Mesothelial cell of epicardium (in vitro differentiated cells): ENCODE measurements at regions not wholly inside any gene's neighbourhood (a gene's known extent, or its start where the extent isn't known, plus 50 kb on each side); places are given as distances from the start of the nearest gene placed in this dataset.

Source experiments
- DNase-seq, 2 experiments: peaks; one replicate each; pipeline ENCODE4 v3.0.0; 2021; ENCODE audit warnings: low spot score in 2 of 2; ENCODE audit not compliant: unreplicated experiment in 2 of 2
- H3K27ac Mint-ChIP-seq: 2 replicates; pipeline ENCODE4 v1.8.0; 2021; ENCODE audit warnings: mixed read lengths
- H3K27me3 Mint-ChIP-seq: 2 replicates; pipeline ENCODE4 v1.8.0; 2021; ENCODE audit warnings: low read depth, mixed read lengths
- H3K36me3 Mint-ChIP-seq: 2 replicates; pipeline ENCODE4 v1.8.0; 2021; ENCODE audit warnings: mixed read lengths
- H3K4me1 Mint-ChIP-seq: 2 replicates; pipeline ENCODE4 v1.8.0; 2021; ENCODE audit warnings: mixed read lengths
- H3K4me3 Mint-ChIP-seq: 2 replicates; pipeline ENCODE4 v1.8.0; 2021; ENCODE audit warnings: mild to moderate bottlenecking, moderate library complexity, mixed read lengths
- H3K9me3 Mint-ChIP-seq: 2 replicates; pipeline ENCODE4 v1.8.0; 2021; ENCODE audit warnings: mixed read lengths
- TF ChIP-seq, protein P1 (sequence below): fragments of 200-600 bp; sonication (generic); IDR thresholded peaks from one replicate; pipeline ENCODE4 v1.5.0; 2021; ENCODE audit warnings: antibody characterized with exemption; ENCODE audit not compliant: unreplicated experiment

DNA sequence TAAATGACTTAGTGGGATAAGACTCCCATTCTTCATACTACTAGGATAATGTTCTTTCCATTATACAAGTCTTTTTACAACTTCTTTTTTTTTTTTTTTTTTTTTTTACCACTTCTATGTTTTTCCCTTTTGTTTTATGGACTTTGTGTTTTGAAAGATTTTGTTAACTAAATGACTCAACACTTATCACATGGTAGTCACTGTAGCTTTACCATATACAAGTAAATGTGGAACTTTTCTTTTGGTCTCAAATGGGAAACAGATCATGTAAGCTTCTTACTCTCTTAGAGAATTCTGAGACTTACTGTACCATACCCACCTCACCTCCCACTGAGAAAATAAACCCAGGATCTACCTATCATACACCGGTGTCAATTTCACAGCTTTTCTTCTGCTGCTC, 590.3 kb upstream of the CDH2 start:
- Mint-ChIP-seq H3K36me3 (no peaks in the 10 kb centered on the region), H3K9me3 (no peaks in the 10 kb centered on the region), H3K27me3 (no peaks in the 10 kb centered on the region), H3K27ac (no peak overlapping the region), H3K4me1 (peaks cover 15% of the 10 kb centered on the region), H3K4me3 (no peak overlapping the region)
- TF ChIP-seq, protein P1, sequence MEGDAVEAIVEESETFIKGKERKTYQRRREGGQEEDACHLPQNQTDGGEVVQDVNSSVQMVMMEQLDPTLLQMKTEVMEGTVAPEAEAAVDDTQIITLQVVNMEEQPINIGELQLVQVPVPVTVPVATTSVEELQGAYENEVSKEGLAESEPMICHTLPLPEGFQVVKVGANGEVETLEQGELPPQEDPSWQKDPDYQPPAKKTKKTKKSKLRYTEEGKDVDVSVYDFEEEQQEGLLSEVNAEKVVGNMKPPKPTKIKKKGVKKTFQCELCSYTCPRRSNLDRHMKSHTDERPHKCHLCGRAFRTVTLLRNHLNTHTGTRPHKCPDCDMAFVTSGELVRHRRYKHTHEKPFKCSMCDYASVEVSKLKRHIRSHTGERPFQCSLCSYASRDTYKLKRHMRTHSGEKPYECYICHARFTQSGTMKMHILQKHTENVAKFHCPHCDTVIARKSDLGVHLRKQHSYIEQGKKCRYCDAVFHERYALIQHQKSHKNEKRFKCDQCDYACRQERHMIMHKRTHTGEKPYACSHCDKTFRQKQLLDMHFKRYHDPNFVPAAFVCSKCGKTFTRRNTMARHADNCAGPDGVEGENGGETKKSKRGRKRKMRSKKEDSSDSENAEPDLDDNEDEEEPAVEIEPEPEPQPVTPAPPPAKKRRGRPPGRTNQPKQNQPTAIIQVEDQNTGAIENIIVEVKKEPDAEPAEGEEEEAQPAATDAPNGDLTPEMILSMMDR, result no peak
- no peak for DNase-seq

DNA sequence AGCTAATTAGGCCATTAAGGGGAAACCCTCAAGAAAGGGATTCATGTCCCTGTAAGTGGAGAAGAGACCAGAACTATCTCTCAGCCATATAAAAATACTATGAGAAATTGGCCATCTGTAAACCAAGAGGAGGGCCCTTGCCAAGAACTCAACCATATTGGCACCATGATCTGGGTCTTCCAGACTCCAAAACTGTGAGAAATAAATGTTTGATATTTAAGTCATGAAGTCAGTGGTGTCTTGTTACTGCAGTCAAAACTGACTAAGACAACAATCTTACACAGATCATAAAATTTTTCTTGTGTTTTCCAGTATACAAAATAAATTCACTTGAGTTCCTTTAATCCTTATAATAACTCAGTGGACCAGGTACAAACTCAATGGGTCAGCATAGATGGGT, 589.8 kb upstream of the CDH2 start:
- peaks cover 15% of the 10 kb centered on the region for H3K4me1 Mint-ChIP-seq
- TF ChIP-seq, protein P1, result no peak
- no peaks in the 10 kb centered on the region for H3K27me3 Mint-ChIP-seq

DNA sequence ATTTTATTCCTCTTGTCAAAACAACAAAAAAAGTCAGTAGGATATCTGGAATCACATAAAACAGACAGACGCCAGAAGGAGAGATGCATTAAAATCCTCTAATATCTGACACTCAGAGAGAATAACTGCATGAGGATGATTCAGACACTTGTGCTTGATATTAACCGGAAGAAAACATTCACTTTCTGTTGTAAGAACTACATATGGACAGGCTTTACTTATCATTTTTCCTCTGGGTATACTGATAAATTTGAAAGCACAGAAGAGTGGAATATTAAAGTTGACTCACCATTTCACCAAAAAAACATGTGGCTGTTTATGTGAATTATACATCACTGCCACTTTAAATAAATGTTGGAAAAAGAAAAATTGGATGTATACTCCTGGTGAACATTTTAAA, 589.1 kb upstream of the CDH2 start:
- Mint-ChIP-seq H3K4me3 (no peak overlapping the region), H3K27ac (peak overlapping the region; percentile 22), H3K36me3 (no peaks in the 10 kb centered on the region), H3K4me1 (peaks cover 15% of the 10 kb centered on the region), H3K27me3 (no peaks in the 10 kb centered on the region), H3K9me3 (no peaks in the 10 kb centered on the region)
- TF ChIP-seq, protein P1, result no peak
- DNase-seq, result no peak

More for the DNA sequence above, 589.8 kb upstream of the CDH2 start:
- no peaks in the 10 kb centered on the region for H3K9me3 Mint-ChIP-seq
- no peak overlapping the region for H3K27ac Mint-ChIP-seq
- no peak for DNase-seq
- no peaks in the 10 kb centered on the region for H3K36me3 Mint-ChIP-seq
- H3K4me3 Mint-ChIP-seq, result no peak overlapping the region

DNA sequence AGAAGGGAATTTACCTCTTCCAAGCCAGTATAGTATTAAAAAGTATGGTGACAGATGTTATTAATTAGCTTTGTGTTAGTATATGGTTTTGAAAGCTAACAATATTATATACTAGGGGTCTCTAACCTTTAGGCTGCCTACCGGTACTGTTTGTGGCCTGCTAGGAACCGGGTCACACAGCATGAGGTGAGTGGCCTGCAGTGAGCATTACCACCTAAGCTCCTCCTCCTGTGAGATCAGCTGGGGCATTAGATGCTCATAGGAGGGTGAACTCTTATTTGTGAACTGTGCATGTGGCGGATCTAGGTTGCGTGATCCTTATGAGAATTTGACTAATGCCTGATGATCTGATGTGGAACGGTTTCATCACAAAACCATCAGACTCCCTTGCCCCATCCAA, 583.4 kb upstream of the CDH2 start:
- no peaks in the 10 kb centered on the region for H3K27me3 Mint-ChIP-seq
- H3K36me3 Mint-ChIP-seq, result no peaks in the 10 kb centered on the region
- H3K9me3 Mint-ChIP-seq, result no peaks in the 10 kb centered on the region
- peaks cover 4% of the 10 kb centered on the region for H3K4me1 Mint-ChIP-seq
- TF ChIP-seq, protein P1, result no peak
- H3K27ac Mint-ChIP-seq, result no peak overlapping the region
- no peak overlapping the region for H3K4me3 Mint-ChIP-seq
- no peak for DNase-seq

DNA sequence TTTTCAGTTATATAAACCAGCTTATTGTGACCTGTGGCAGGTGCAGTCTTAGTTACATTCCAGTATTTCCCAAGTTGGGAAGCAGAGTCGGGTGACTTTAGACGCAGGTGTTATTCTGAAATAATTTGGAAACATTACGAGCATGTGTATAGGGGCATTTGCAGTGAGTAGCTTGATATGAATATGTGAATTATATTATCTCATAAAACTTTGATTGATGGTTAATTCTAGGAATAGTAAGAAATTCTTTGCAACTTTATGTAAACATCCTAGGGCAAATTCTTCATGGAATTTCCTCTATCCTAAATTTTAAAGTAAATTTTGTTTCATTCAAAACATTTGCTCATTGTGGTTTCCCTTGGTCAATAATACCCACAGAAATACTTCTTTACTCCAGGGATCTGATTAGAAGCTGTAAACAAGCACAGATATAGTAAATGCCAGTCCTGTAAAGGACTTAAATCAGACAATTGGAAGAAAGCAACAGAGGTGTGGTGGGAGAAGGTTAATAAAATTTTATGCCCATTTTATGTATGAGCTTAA, 580.6 kb upstream of the CDH2 start:
- Mint-ChIP-seq H3K27me3 (no peaks in the 10 kb centered on the region), H3K4me1 (no peaks in the 10 kb centered on the region), H3K27ac (no peak overlapping the region), H3K4me3 (no peak overlapping the region), H3K9me3 (peaks cover 9% of the 10 kb centered on the region), H3K36me3 (no peaks in the 10 kb centered on the region)
- DNase-seq, result no peak
- TF ChIP-seq, protein P1, result no peak

DNA sequence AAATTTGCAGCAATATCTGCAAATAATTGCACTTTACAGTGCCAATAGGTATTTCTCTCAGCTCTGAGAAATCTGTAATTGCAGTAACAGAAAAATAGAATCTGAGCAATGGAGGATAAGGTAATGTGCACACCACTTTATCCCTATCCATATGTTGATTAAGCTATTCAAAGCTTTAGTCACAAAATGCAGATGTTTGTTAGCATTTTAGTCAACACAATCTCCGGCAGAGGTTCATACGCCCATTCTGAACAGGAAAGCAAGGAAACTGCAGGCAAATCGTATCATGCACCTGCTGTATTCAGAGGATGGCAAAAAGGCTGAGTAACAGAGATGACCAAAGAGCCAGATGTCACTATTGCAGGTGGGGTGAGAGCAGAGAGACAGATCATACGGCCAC, 566.2 kb upstream of the CDH2 start:
- TF ChIP-seq, protein P1, result no peak
- Mint-ChIP-seq H3K4me3 (no peak overlapping the region), H3K9me3 (peaks cover 3% of the 10 kb centered on the region), H3K27me3 (no peaks in the 10 kb centered on the region), H3K36me3 (no peaks in the 10 kb centered on the region), H3K4me1 (no peaks in the 10 kb centered on the region), H3K27ac (no peak overlapping the region)
- no peak for DNase-seq
